Progenitor cell of endocrine pancreas (in vitro differentiated cells): ENCODE measurements at regions not wholly inside any gene's neighbourhood (a gene's known extent, or its start where the extent isn't known, plus 50 kb on each side); places are given as distances from the start of the nearest gene placed in this dataset.

Experiments
- DNase-seq: peaks from one replicate; pipeline ENCODE4 v3.0.0; 2021; ENCODE audit warnings: low spot score; ENCODE audit not compliant: unreplicated experiment
- H3K27ac Mint-ChIP-seq: 2 replicates; pipeline ENCODE4 v1.8.0; 2021; ENCODE audit warnings: mild to moderate bottlenecking, moderate library complexity, mixed read lengths
- H3K27me3 Mint-ChIP-seq: 2 replicates; pipeline ENCODE4 v1.8.0; 2021; ENCODE audit warnings: mixed read lengths
- H3K36me3 Mint-ChIP-seq: 2 replicates; pipeline ENCODE4 v1.8.0; 2022; ENCODE audit warnings: mixed read lengths; ENCODE audit not compliant: insufficient read depth
- H3K4me1 Mint-ChIP-seq: 2 replicates; pipeline ENCODE4 v1.8.0; 2021; ENCODE audit warnings: low read depth, mixed read lengths
- H3K4me3 Mint-ChIP-seq: 2 replicates; pipeline ENCODE4 v1.8.0; 2021; ENCODE audit warnings: low read depth, mild to moderate bottlenecking, moderate library complexity, mixed read lengths
- H3K9me3 Mint-ChIP-seq: 2 replicates; pipeline ENCODE4 v1.8.0; 2021; ENCODE audit warnings: low read depth, mixed read lengths
- CTCF ChIP-seq: fragments of 200-600 bp; sonication (generic); IDR thresholded peaks from one replicate; pipeline ENCODE4 v1.5.0; 2021; ENCODE audit warnings: antibody characterized with exemption, mild to moderate bottlenecking; ENCODE audit not compliant: unreplicated experiment

- Mint-ChIP-seq H3K36me3 (no peaks in the 10 kb centered on the region), H3K9me3 (peaks cover 10% of the 10 kb centered on the region), H3K27me3 (no peaks in the 10 kb centered on the region), H3K4me3 (no peak overlapping the region), H3K27ac (no peak overlapping the region), H3K4me1 (peaks cover 8% of the 10 kb centered on the region)
- no peak for DNase-seq
- no peak for TF ChIP-seq CTCF
These were observed 764.9 kb downstream of the DNAH5 start for GRCh38 chr5:13179407-13180087.

- H3K4me1 Mint-ChIP-seq: no peaks in the 10 kb centered on the region
- H3K9me3 Mint-ChIP-seq: peaks cover 4% of the 10 kb centered on the region
- H3K4me3 Mint-ChIP-seq: no peak overlapping the region
- TF ChIP-seq CTCF: no peak
- no peak overlapping the region for H3K27ac Mint-ChIP-seq
- H3K36me3 Mint-ChIP-seq: no peaks in the 10 kb centered on the region
- no peaks in the 10 kb centered on the region for H3K27me3 Mint-ChIP-seq
- no peak for DNase-seq
These were observed 800.9 kb downstream of the DNAH5 start for GRCh38 chr5:13143630-13144029.

- DNase-seq: no peak
- H3K36me3 Mint-ChIP-seq: no peaks in the 10 kb centered on the region
- H3K4me3 Mint-ChIP-seq: no peak overlapping the region
- no peak overlapping the region for H3K27ac Mint-ChIP-seq
- TF ChIP-seq CTCF: no peak
- no peaks in the 10 kb centered on the region for H3K27me3 Mint-ChIP-seq
- no peaks in the 10 kb centered on the region for H3K4me1 Mint-ChIP-seq
- peaks cover 6% of the 10 kb centered on the region for H3K9me3 Mint-ChIP-seq
These were observed 801.3 kb downstream of the DNAH5 start for GRCh38 chr5:13143214-13143613.

GRCh38 chr5:13133951-13134350 is 810.5 kb downstream of the DNAH5 start:
- H3K4me3 Mint-ChIP-seq: no peak overlapping the region
- no peak overlapping the region for H3K27ac Mint-ChIP-seq
- no peaks in the 10 kb centered on the region for H3K36me3 Mint-ChIP-seq
- H3K4me1 Mint-ChIP-seq: no peaks in the 10 kb centered on the region
- DNase-seq: no peak
- H3K27me3 Mint-ChIP-seq: no peaks in the 10 kb centered on the region
- H3K9me3 Mint-ChIP-seq: peaks cover 11% of the 10 kb centered on the region
- no peak for TF ChIP-seq CTCF

GRCh38 chr5:13115476-13115875 is 829.0 kb downstream of the DNAH5 start:
- Mint-ChIP-seq H3K27ac (no peak overlapping the region), H3K4me3 (no peak overlapping the region), H3K27me3 (no peaks in the 10 kb centered on the region), H3K4me1 (no peaks in the 10 kb centered on the region), H3K9me3 (peaks cover 4% of the 10 kb centered on the region), H3K36me3 (no peaks in the 10 kb centered on the region)
- TF ChIP-seq CTCF: no peak
- no peak for DNase-seq
